H1 (cell line): ENCODE measurements at regions not wholly inside any gene's neighbourhood (a gene's known extent, or its start where the extent isn't known, plus 50 kb on each side); places are given as distances from the start of the nearest gene placed in this dataset.
A peak's percentile ranks its signal among the peaks of the same experiment; 100 is the strongest.

Experiments
- BCL11A ChIP-seq, 2 experiments: IDR thresholded peaks; one replicate each; pipeline ENCODE4 v1.6.1; 2011; ENCODE audit warnings: low read depth in 2 of 2, low read length in 2 of 2, mild to moderate bottlenecking in 2 of 2
- CHD7 ChIP-seq: fragments of 300-600 bp; sonication (generic); IDR thresholded peaks from 2 replicates; pipeline ENCODE4 v1.7.1; 2012; ENCODE audit warnings: low read length, moderate library complexity, mild to moderate bottlenecking, inconsistent platforms; ENCODE audit not compliant: insufficient replicate concordance
- RAD21 ChIP-seq, 2 experiments: IDR thresholded peaks in 1 of 2; conservative IDR thresholded peaks in 1 of 2; 2 replicates each; pipeline ENCODE4 v1.6.1; 2011; ENCODE audit warnings: low read depth in 2 of 2, low read length in 2 of 2, improper control_type of control experiment in 1 of 2, inconsistent platforms in 1 of 2, mild to moderate bottlenecking in 1 of 2, moderate library complexity in 1 of 2
- SAP30 ChIP-seq: fragments of 300-600 bp; sonication (generic); IDR thresholded peaks from 2 replicates; pipeline ENCODE4 v1.7.1; 2012; ENCODE audit warnings: low read length, moderate library complexity, mild to moderate bottlenecking, inconsistent platforms; ENCODE audit not compliant: insufficient read depth, insufficient replicate concordance
- TAF7 ChIP-seq: optimal IDR thresholded peaks from 2 replicates; pipeline ENCODE3; 2011; ENCODE audit warnings: low read depth, mild to moderate bottlenecking, inconsistent platforms, low read length, moderate library complexity, borderline replicate concordance
- ZNF274 ChIP-seq: IDR thresholded peaks from 2 replicates; pipeline ENCODE4 v1.7.0; 2012; ENCODE audit warnings: low read length, borderline replicate concordance; ENCODE audit errors: extremely low read depth

- TF ChIP-seq RAD21 (IDR thresholded peaks at IDR 0.05 in 1 of 2, conservative IDR thresholded peaks at IDR 0.05 in 1 of 2; ENCODE audit: low read depth in 2 of 2, low read length in 2 of 2) (peak; percentile 100), ZNF274 (no peak), CHD7 (no peak), SAP30 (no peak), BCL11A (IDR thresholded peaks at IDR 0.05; ENCODE audit: low read depth in 2 of 2, low read length in 2 of 2) (no peak), TAF7 (peak; percentile 14)
Measured at GRCh38 chr1:112803906-112804762, 89.0 kb upstream of the PPM1J start (continued).
